HG03521 (cell line): ENCODE measurements at regions not wholly inside any gene's neighbourhood (a gene's known extent, or its start where the extent isn't known, plus 50 kb on each side); places are given as distances from the start of the nearest gene placed in this dataset.
"Not testable (repeated sequence)": the region's sequence is repeated elsewhere in the genome, so short reads cannot be mapped to it uniquely, and the experiment has no call there.

Source experiments
- ATAC-seq: cut with Tn5 transposase; IDR thresholded peaks from one replicate; pipeline ENCODE4 v1.9.1; 2021; ENCODE audit warnings: mild to moderate bottlenecking, moderate library complexity; ENCODE audit not compliant: unreplicated experiment

DNA sequence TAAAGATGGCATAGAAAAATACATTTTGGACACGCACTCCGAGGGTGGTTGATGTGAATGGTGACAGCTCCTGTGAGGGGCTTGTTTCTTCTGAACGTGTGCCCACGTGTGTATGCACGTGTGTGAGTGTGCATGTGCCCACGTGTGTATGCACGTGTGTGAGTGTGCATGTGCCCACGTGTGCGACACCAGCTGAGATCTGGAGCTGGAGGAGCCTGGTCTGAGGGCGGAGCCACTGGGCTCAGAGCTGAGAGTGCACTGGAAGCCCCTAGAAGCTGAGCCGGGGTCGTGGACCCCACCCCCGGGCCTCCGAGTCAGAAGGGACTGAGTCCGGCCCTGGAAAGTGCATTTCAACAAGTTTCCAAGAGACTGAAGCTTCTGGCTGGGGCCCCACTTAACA lies 282.5 kb upstream of the IRX4 start:
- no peak for ATAC-seq

DNA sequence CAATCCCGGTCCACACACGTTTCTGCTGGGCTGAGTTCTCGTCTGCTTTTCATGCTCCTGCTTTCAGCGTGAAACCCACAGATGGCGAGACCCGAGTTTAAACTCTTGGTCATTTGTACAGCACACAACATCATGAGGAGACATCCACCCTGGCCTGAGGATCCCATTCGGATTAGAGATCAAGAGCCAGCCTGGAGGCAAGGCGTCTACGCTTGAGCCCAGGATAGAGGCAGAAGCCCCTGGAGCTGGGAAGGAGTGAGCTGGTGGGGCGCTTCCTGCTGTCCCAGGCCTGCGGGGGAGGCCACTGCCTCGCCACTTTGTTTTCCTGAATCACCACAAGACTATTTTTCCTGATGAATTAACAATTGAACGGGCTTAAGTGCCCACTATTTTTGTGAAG lies 281.9 kb upstream of the IRX4 start:
- ATAC-seq, result no peak

GRCh38 chr5:2163940-2164490 lies 281.3 kb upstream of the IRX4 start:
- no peak for ATAC-seq

GRCh38 chr5:2163060-2163856 lies 280.5 kb upstream of the IRX4 start:
- ATAC-seq, result no peak

GRCh38 chr5:2160811-2161210 lies 278.1 kb upstream of the IRX4 start:
- ATAC-seq, result no peak

DNA sequence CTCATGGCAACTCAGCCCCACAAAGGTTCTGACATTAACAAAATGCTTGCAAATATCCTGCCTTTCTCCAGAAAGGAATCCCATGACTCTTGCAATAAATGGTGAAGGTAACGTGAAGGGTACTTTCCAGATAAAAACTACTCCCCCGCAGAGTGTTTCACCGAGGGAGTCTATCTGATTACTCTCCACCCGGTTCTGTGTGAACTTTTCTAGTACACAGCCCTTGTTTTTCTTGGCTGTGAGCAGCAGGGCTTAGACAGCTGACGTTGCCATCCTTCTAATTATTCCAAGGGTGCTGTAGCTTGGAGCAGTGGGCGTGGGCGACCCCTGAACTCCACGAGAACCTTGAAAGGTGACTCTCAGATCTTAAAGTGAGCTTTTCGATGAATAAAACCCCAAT lies 276.0 kb upstream of the IRX4 start:
- ATAC-seq, result no peak

- ATAC-seq, result no peak
Measured at GRCh38 chr5:2158109-2158508, 275.4 kb upstream of the IRX4 start.

DNA sequence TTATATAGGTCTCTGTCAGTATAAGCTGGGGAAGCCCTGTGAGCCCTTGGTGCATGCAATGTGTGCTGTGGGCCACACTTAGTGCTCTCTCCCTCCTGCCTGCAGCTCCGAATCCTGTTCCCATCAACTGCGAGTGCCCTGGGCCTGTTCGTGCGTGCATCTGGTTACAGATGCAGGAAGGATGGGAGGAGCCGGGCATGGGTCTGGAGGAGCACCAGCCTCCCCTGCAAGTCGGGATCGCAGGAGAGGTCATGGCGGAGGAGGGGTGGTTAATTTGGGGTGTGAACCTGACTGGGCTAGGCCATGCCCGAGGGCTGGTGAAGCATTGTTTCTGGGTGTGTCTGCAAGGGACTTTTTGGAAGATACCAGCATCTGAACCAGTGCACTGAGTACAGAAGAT lies 274.6 kb upstream of the IRX4 start:
- no peak for ATAC-seq

DNA sequence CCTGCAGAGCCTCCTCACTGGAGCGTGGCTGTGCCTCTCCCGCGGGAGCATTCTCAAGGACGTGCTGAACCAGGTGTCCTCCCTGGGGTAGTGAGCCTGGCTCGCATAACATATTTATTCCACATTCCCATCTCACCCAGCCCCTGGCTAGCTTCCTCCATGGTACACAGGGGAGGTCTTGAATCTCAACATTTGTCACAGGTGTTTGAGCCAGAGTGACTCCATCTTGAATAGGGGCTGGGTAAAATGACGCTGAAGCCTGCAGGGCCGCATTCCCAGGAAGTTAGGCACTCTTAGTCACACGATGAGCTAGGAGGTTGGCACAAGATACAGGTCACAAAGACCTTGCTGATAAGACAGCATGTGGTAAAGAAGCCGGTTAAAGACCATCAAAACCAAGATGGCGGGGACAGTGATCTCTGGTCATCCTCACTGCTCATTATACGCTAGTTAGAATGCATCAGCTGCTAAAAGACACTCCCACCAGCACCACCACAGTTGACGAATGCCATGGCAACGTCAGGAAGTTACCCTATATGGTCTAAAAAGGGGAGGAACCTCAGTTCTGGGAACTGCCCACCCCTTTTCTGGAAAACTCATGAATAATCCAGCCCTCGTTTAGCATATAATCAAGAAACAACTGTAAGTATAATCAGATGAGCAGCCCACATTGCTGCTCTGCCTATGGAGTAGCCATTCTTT lies 273.8 kb upstream of the IRX4 start:
- no peak for ATAC-seq

DNA sequence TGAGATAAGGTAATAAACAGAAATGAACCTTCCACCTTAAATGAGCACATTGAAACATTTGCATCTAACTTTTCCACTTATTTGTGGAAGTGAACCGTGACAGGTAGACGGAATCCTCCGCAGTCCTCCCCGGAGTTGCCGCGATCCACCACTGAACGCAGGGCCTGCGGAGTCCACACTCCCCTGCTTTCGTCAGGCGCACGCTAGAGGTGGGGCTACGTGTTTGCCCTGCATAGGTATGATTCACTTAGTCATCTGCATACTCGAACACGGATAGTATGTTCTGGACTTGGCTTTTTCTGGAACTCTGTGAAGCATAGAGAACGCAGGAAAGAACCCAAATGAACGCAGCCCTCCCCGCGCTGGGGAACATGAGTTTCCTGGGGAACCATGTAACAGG lies 272.8 kb upstream of the IRX4 start:
- ATAC-seq, result no peak

- ATAC-seq, result no peak
Measured at GRCh38 chr5:2153802-2154201, 271.1 kb upstream of the IRX4 start.

GRCh38 chr5:2153350-2153749 lies 270.6 kb upstream of the IRX4 start:
- ATAC-seq, result no peak

DNA sequence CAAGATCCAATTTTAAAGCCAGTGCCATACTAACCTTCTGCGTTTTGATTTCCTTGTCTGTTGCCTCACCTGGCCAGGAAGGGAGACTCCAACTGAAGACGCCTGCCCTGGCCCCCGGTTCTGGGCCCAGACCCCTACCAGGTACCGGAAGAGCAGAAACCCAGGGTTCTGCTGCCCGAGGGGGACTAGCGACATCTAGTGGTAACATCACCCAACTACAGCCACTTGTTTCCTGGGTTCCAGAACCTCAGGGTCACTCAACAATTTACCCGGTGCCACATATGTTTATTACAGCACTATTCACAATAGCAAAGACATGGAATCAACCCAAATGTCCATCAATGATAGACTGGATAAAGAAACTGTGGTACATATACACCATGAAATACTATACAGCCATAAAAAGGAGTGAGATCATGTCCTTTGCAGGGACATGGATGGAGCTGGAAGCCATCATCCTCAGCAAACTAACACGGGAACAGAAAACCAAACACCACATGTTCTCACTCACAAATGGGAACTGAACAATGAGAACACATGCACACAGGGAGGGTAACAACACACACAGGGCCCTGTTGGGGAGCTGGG lies 268.7 kb upstream of the IRX4 start:
- ATAC-seq, result not testable (repeated sequence)

DNA sequence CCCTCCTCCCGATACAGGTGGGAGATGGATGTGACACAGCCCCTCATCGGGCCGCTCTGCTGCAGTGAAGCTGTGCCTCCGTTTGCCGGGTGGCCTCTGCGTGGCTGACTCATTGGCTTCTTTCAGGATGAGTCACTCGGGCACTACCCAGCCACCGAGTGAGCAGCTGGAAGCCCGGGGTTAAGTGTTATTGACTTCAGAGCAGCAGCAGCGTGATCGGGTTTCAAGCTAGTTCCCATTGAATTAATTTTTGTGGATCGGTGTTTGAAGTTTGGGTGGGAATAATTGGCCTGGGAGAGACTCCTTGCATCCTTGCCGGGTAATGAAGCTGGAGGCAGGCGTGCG lies 266.4 kb upstream of the IRX4 start:
- no peak for ATAC-seq

DNA sequence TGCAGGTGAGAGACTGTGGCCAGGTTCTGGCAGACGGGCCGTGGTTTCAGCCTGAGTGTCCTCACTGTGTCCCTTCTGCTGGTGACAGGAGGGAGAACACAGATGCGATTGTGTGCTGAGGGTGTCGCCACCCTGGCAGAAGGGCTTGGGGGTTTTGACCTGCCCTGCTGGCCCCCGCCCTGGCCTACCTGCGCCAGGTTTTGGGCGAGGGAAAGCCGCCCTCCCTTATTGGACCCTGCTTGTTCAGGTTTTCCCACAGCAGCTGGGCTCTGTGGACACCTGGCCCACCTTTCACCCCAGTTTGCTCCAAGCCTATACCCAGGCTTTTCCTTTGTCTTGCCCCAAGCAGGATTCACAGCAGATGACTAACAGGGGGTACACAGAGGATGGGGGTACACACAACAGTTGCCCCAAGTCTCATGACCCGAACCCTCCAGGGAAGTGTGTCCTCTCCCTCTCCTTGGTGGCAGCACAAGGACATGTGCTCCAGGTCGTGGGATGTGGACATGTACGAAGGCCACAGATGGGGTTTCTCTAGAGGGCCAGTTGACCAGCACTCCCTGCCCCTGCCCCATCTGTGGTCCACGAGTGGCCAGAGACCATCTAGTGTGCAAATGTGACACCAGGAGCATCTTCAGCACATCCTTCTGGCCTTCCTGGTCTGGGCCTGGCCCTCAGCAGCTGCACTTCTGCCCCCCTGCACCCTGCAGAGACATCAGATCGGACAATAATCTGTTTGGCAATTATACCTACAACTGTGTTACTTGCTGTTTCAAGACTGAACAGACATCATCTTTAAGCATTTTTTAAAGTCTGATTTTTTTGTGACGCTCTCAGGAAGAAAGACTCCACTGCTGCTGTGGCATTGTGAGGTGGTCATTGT lies 265.8 kb upstream of the IRX4 start:
- ATAC-seq, result no peak

DNA sequence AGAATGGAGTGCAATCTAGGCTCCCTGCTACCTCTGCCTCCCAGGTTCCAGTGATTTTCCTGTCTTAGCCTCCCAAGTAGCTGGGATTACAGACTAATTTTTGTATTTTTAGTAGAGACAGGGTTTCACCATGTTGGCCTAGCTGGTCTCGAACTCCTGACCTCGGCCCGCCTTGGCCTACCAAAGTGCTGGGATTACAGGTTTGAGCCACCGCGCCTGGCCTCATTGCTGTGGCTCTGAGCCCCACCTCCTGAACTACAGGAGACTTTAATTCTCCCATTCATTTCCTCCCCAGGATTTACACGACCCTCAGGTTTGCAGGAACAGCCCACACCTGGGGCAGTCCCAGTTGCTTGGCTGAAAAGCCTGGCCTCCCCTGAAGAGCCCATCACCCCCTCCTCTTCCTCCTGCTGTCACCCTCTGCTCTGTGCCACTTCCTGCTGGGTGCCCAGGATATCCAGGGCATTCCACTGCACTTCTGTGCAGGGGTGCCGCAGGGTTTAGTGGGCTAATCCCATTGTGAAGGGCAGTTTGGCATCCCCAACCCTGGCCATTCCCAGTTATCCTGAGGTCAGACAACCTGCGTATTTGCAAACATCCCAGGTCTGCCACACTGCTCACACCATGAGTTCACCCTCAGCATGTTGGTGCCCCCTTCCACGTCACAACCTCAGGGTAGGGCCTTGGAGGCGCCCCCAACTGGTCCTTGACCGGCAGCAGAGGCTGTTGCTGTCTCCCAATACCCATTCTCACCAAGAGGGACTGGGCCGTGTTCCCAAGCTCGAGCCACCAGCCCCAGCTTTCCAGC lies 265.0 kb upstream of the IRX4 start:
- no peak for ATAC-seq

DNA sequence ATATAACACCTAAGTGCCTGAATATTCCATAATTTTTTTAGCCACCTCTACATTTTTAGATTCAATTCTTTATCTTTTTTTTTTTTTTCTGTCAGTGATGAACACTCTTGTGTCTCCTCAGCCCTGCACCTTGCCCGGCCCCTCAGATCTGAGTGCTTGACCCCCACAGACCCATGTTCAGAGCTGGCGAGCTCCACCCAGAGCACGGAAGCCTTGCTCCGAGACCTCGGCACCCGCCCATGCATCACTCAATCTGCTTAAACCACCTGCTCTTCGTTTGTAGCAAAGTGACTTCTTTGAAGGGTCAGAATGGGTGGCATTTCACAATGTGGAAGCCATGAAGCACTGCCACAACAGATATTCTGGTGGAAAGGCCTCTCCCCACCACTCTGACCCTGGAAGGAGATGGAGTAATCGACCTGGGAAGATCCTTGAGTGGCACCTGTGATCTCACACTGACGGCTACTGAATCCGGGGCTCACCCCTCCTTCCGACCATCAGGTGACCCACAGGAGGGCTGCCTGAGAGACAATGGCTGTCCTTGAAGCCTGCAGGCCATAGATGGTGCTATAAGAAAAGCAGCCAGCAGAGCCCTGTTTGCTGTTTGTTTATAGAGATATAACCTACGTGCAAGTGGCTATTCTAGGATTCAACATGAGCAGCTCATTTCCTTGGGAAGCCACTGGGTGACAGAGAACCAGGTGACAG lies 261.1 kb upstream of the IRX4 start:
- no peak for ATAC-seq

DNA sequence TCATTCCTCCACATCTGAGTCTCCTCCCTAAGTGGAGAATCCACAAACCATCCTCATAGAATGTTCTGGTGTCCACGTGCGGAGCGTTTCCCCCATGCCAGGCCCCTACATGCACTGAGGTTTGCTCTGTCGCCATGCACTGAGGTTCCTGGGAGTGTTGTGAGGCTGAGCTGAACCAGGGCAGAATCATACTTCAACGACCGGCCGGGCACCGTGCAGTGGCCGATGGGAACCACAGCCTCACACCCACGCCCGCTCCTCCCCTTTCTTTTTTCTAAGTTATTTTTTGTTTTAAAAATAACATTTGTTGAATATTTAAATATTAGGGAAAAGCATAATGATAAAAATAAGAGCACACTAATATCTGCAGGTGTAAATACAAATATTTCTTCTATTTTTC lies 260.4 kb upstream of the IRX4 start:
- no peak for ATAC-seq

- ATAC-seq, result no peak
Measured at GRCh38 chr5:2142456-2142954, 259.8 kb upstream of the IRX4 start.
